ENCODE measurements at regions not wholly inside any gene's neighbourhood (a gene's known extent, or its start where the extent isn't known, plus 50 kb on each side); places are given as distances from the start of the nearest gene placed in this dataset.

GRCh38 chr18:78676622-78677482, 302.8 kb upstream of the SALL3 start:
- Histone ChIP-seq H3K4me3 (ENCODE audit: low read depth, low read length) (no peak overlapping the region), H3K36me3 (ENCODE audit: control insufficient read depth, insufficient read depth, low read length) (no peaks in the 10 kb centered on the region), H3K27me3 (ENCODE audit: control insufficient read depth, insufficient read depth, low read length) (no peaks in the 10 kb centered on the region)
- POLR2A ChIA-PET = no interaction called here
- DNase-seq (ENCODE audit: low read depth) = no peak
- CTCF ChIA-PET = interaction anchor here (0.7 kb wide), 1 partner anchor 222 kb away, joined by 4 read pairs; no protein-coding TSS in a partner anchor
- TF ChIP-seq CTCF (IDR thresholded peaks at IDR 0.05; ENCODE audit: insufficient read depth, low read depth, low read length) = no peak

GRCh38 chr18:78677483-78678317, 301.9 kb upstream of the SALL3 start:
- CTCF ChIA-PET = interaction anchor here (0.7 kb wide), 1 partner anchor 223 kb away, joined by 4 read pairs; no protein-coding TSS in a partner anchor
- TF ChIP-seq CTCF (IDR thresholded peaks at IDR 0.05; ENCODE audit: insufficient read depth, low read depth, low read length) = no peak
- POLR2A ChIA-PET = no interaction called here
- H3K27me3 ChIP-seq (ENCODE audit: control insufficient read depth, insufficient read depth, low read length) = no peaks in the 10 kb centered on the region
- no peaks in the 10 kb centered on the region for H3K36me3 ChIP-seq (ENCODE audit: control insufficient read depth, insufficient read depth, low read length)
- no peak for DNase-seq (ENCODE audit: low read depth)
- no peak overlapping the region for H3K4me3 ChIP-seq (ENCODE audit: low read depth, low read length)

GRCh38 chr18:78678318-78678695, 301.3 kb upstream of the SALL3 start:
- Histone ChIP-seq H3K4me3 (ENCODE audit: low read depth, low read length) (no peak overlapping the region), H3K36me3 (ENCODE audit: control insufficient read depth, insufficient read depth, low read length) (no peaks in the 10 kb centered on the region), H3K27me3 (ENCODE audit: control insufficient read depth, insufficient read depth, low read length) (no peaks in the 10 kb centered on the region)
- ChIA-PET CTCF (no interaction called here), POLR2A (no interaction called here)
- DNase-seq (ENCODE audit: low read depth) = no peak
- no peak for TF ChIP-seq CTCF (IDR thresholded peaks at IDR 0.05; ENCODE audit: insufficient read depth, low read depth, low read length)

- no peak for DNase-seq (ENCODE audit: low read depth)
- no peaks in the 10 kb centered on the region for H3K36me3 ChIP-seq (ENCODE audit: control insufficient read depth, insufficient read depth, low read length)
- H3K4me3 ChIP-seq (ENCODE audit: low read depth, low read length) = no peak overlapping the region
- CTCF ChIA-PET = no interaction called here
- POLR2A ChIA-PET = no interaction called here
- no peaks in the 10 kb centered on the region for H3K27me3 ChIP-seq (ENCODE audit: control insufficient read depth, insufficient read depth, low read length)
- no peak for TF ChIP-seq CTCF (IDR thresholded peaks at IDR 0.05; ENCODE audit: insufficient read depth, low read depth, low read length)
These were observed 300.6 kb upstream of the SALL3 start for GRCh38 chr18:78679031-78679430.

GRCh38 chr18:78679613-78680260, 299.9 kb upstream of the SALL3 start:
- Histone ChIP-seq H3K36me3 (ENCODE audit: control insufficient read depth, insufficient read depth, low read length) (no peaks in the 10 kb centered on the region), H3K27me3 (ENCODE audit: control insufficient read depth, insufficient read depth, low read length) (no peaks in the 10 kb centered on the region)

More at GRCh38 chr18:78679613-78680260, 299.9 kb upstream of the SALL3 start:
- ChIA-PET CTCF (no interaction called here), POLR2A (no interaction called here)
- DNase-seq (ENCODE audit: low read depth) = no peak
- H3K4me3 ChIP-seq (ENCODE audit: low read depth, low read length) = no peak overlapping the region
- TF ChIP-seq CTCF (IDR thresholded peaks at IDR 0.05; ENCODE audit: insufficient read depth, low read depth, low read length) = no peak
